K562 (cell line): ENCODE measurements at regions not wholly inside any gene's neighbourhood (a gene's known extent, or its start where the extent isn't known, plus 50 kb on each side); places are given as distances from the start of the nearest gene placed in this dataset.

Experiments used
- ATAC-seq: fragments of 200-7000 bp; cut with Tn5 transposase; 3 replicates; pipeline ENCODE4 v1.9.1; 2020; ENCODE audit warnings: moderate library complexity
- BruUV-seq: library from RNA; stranded (reverse); fragments of 400-500 nt; replicated peaks from 2 replicates; lab custom pipeline; 2021; lab: Mats Ljungman, UMichigan
- CTCF ChIA-PET: fragments of 300-600 bp; formaldehyde crosslinking; extraction: SDS; loops from one replicate; lab custom pipeline; 2021; ENCODE audit warnings: low intra/inter-chr PET ratio; lab: Yijun Ruan, JAX
- POLR2A ChIA-PET: fragments of 300-600, 350-650 bp; sonication (Branson Sonifier 250); formaldehyde crosslinking; extraction: SDS; loops from one replicate; lab custom pipeline; 2021; ENCODE audit warnings: antibody characterized with exemption, inconsistent platforms; lab: Yijun Ruan, JAX
- DNase-seq, 4 experiments: peaks; one replicate each; pipeline versions ENCODE4 v3.0.0 to v3.0.0-alpha.2; 2011 to 2018; ENCODE audit warnings: low spot score in 3 of 4, mixed read lengths in 3 of 4; ENCODE audit errors: extremely low read depth in 1 of 4
- FAIRE-seq: peaks from 2 replicates; lab custom pipeline; 2011; peaks lifted over from hg19 to GRCh38; lab: Jason Lieb, UNC
- H2AFZ ChIP-seq: 2 replicates; pipeline ENCODE4 v1.6.0; 2011; ENCODE audit warnings: low read depth, low read length, control low read depth, inconsistent platforms
- H3K27ac ChIP-seq: fragments of 200-600 bp; 3 replicates; pipeline ENCODE4 v1.8.0; 2011; ENCODE audit warnings: low read depth, mild to moderate bottlenecking, control low read depth, inconsistent platforms, low read length, moderate library complexity, mixed read lengths; ENCODE audit errors: extremely low read depth
- H3K27me3 ChIP-seq, 2 experiments: fragments of 300-600 bp in 1 of 2; 2 replicates in 1 of 2; 3 replicates in 1 of 2; pipeline versions ENCODE4 v1.6.0 to v1.8.0; 2011; ENCODE audit warnings: inconsistent platforms in 2 of 2, low read length in 2 of 2, mild to moderate bottlenecking in 1 of 2, mixed read lengths in 1 of 2, moderate library complexity in 1 of 2; ENCODE audit not compliant: control insufficient read depth in 2 of 2, insufficient read depth in 2 of 2
- H3K36me3 ChIP-seq: fragments of 300-600 bp; 3 replicates; pipeline ENCODE4 v1.8.0; 2011; ENCODE audit warnings: mild to moderate bottlenecking, low read length, inconsistent platforms; ENCODE audit not compliant: control insufficient read depth, insufficient read depth
- H3K4me1 ChIP-seq, 2 experiments: fragments of 200-600 bp in 1 of 2; replicated peaks in 1 of 2; 2 replicates in 1 of 2; 3 replicates in 1 of 2; pipeline versions ENCODE4 v1.5.1 to v1.8.0; 2011; ENCODE audit warnings: inconsistent platforms in 2 of 2, low read length in 2 of 2, mild to moderate bottlenecking in 1 of 2, mixed read lengths in 1 of 2, moderate library complexity in 1 of 2; ENCODE audit not compliant: control insufficient read depth in 2 of 2, insufficient read depth in 2 of 2
- H3K4me2 ChIP-seq: 2 replicates; pipeline ENCODE4 v1.6.1; 2011; ENCODE audit warnings: low read length, control low read depth, inconsistent platforms, mixed read lengths; ENCODE audit not compliant: insufficient read depth
- H3K4me3 ChIP-seq: fragments of 200-600 bp; sonication (generic), shearing (Covaris generic); 2 replicates; pipeline ENCODE4 v1.5.1; 2016; ENCODE audit warnings: control low read depth, inconsistent platforms
- H3K79me2 ChIP-seq: fragments of 200-600 bp; 3 replicates; pipeline ENCODE4 v1.8.0; 2011; ENCODE audit warnings: low read length, inconsistent platforms; ENCODE audit not compliant: control insufficient read depth, insufficient read depth
- H3K9ac ChIP-seq, 2 experiments: 2 replicates each; pipeline versions ENCODE4 v1.6.0 to v1.6.1; 2011; ENCODE audit warnings: low read depth in 2 of 2, low read length in 2 of 2, control low read depth in 1 of 2, inconsistent platforms in 1 of 2, mild to moderate bottlenecking in 1 of 2, mixed read lengths in 1 of 2; ENCODE audit not compliant: insufficient read depth in 1 of 2
- H3K9me1 ChIP-seq: one replicate; pipeline ENCODE4 v1.6.0; 2011; ENCODE audit warnings: inconsistent platforms, mild to moderate bottlenecking, low read length, moderate library complexity; ENCODE audit not compliant: control insufficient read depth, insufficient read depth
- H3K9me3 ChIP-seq: replicated peaks from 2 replicates; pipeline ENCODE4 v1.5.1; 2011; ENCODE audit warnings: low read depth, low read length, inconsistent platforms; ENCODE audit not compliant: control insufficient read depth, insufficient read depth
- H4K20me1 ChIP-seq: replicated peaks from 2 replicates; pipeline ENCODE4 v1.6.1; 2011; ENCODE audit warnings: low read length, inconsistent platforms, mixed read lengths; ENCODE audit not compliant: control insufficient read depth, insufficient read depth
- HNRNPL ChIP-seq: fragments of 200-400 bp; formaldehyde crosslinking; IDR thresholded peaks from 2 replicates; pipeline ENCODE4 v1.6.1; 2017; ENCODE audit warnings: low read depth, mild to moderate bottlenecking, low read length
- KLF6 ChIP-seq: fragments of 250-450 bp; sonication (Bioruptor Pico); IDR thresholded peaks from 2 replicates; pipeline ENCODE4 v1.4.0; 2020; ENCODE audit warnings: mild to moderate bottlenecking, moderate library complexity, borderline replicate concordance
- MAFF ChIP-seq: IDR thresholded peaks from 2 replicates; pipeline ENCODE4 v1.6.1; 2012; ENCODE audit warnings: low read length, improper control_type of control experiment
- NELFE ChIP-seq: IDR thresholded peaks from 2 replicates; pipeline ENCODE4 v1.6.1; 2011; ENCODE audit warnings: mild to moderate bottlenecking; ENCODE audit not compliant: insufficient read depth, insufficient read length
- POLR2AphosphoS2 ChIP-seq: IDR thresholded peaks from 2 replicates; pipeline ENCODE4 v1.6.1; 2012; ENCODE audit warnings: low read length, improper control_type of control experiment
- RCOR1 ChIP-seq, 2 experiments: IDR thresholded peaks; 2 replicates each; pipeline ENCODE4 v1.6.1; 2012; ENCODE audit warnings: low read depth in 2 of 2, low read length in 2 of 2, borderline replicate concordance in 1 of 2, improper control_type of control experiment in 1 of 2
- RFX1 ChIP-seq: fragments of 450-650 bp; IDR thresholded peaks from 2 replicates; pipeline ENCODE4 v1.6.1; 2016; ENCODE audit warnings: mild to moderate bottlenecking, moderate library complexity
- SAFB2 ChIP-seq: fragments of 200-400 bp; formaldehyde crosslinking; IDR thresholded peaks from 2 replicates; pipeline ENCODE4 v1.6.1; 2018; ENCODE audit warnings: borderline replicate concordance, low read length, low read depth, moderate library complexity; ENCODE audit not compliant: severe bottlenecking
- ZBTB17 ChIP-seq: fragments of 450-650 bp; formaldehyde crosslinking; IDR thresholded peaks from 2 replicates; pipeline ENCODE4 v1.4.0; 2020; ENCODE audit warnings: mild to moderate bottlenecking
- ZFPM2 ChIP-seq: fragments of 250-450 bp; sonication (Bioruptor Pico); IDR thresholded peaks from 2 replicates; pipeline ENCODE4 v1.5.1; 2022; ENCODE audit warnings: mild to moderate bottlenecking
- ZNF583 ChIP-seq: fragments of 250-450 bp; sonication (Bioruptor Pico); IDR thresholded peaks from 2 replicates; pipeline ENCODE4 v1.4.0; 2020
- ZZZ3 ChIP-seq: fragments of 450-650 bp; IDR thresholded peaks from 2 replicates; pipeline ENCODE4 v1.6.1; 2016; ENCODE audit warnings: antibody characterized with exemption, mild to moderate bottlenecking, moderate library complexity
- WGBS: fragments of 100-300 bp; shearing (Covaris generic); methylation state at CpG from one replicate; pipeline ENCODE4 v1.1.6; 2016; ENCODE audit warnings: low coverage, mixed read lengths; ENCODE audit not compliant: insufficient coverage; ENCODE audit errors: missing lambda C conversion rate; 5-methylcytosine and 5-hydroxymethylcytosine counted together
- in situ Hi-C: fragments of 300-500 bp; cut with MboI; formaldehyde crosslinking; loops from 4 replicates; pipeline ENCODE4 v1.15.0; 2018; ENCODE audit warnings: inconsistent platforms, mixed read lengths
- intact Hi-C: fragments of 100-400 bp; cut with micrococcal nuclease; formaldehyde crosslinking; loops from 2 replicates; pipeline ENCODE4 v1.14.2; 2022
- TF ChIP-seq, protein P1 (sequence below): fragments of 250-450 bp; sonication (Bioruptor Pico); IDR thresholded peaks from 2 replicates; pipeline ENCODE4 v1.4.0; 2020
- TF ChIP-seq, protein P2 (sequence below): sonication (generic); formaldehyde crosslinking; IDR thresholded peaks from 2 replicates; pipeline ENCODE4 v1.8.0; 2022; ENCODE audit warnings: mild to moderate bottlenecking, missing genetic modification reagents
- TF ChIP-seq, protein P3 (sequence below): fragments of 250-450 bp; sonication (Bioruptor Pico); IDR thresholded peaks from 2 replicates; pipeline ENCODE4 v1.8.0; 2022; ENCODE audit warnings: moderate library complexity, mild to moderate bottlenecking, inconsistent platforms

DNA sequence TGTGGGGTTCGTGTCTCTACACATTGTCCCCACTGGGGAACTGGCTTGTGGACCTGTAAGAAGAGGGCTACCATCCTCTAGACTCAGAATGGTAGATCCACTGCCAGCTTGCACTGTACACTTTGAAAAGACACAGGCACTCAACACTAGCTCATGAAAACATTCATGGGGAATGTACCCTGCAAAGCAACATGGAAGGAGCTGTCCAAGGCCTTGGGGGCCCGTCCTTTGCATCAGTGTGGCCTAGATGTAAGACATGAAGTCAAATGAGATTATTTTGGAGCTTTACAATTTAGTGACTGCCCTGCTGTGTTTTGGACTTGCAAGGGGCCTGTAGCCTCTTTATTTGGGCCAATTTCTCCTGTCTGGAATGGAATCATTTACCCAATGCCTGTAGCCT, 399.0 kb upstream of the PCDH15 start:
- FAIRE-seq (no peak), ATAC-seq (no peak), DNase-seq (no peak)
- ChIA-PET CTCF (no interaction called here), POLR2A (no interaction called here)
- Histone ChIP-seq H4K20me1 (no peaks in the 10 kb centered on the region), H3K9me3 (no peaks in the 10 kb centered on the region; the same call in 1 of the 2 replicates), H3K4me2 (no peak overlapping the region), H3K27ac (no peak overlapping the region), H3K4me3 (no peak overlapping the region), H3K36me3 (no peaks in the 10 kb centered on the region), H3K27me3 (no peaks in the 10 kb centered on the region), H3K79me2 (no peaks in the 10 kb centered on the region), H3K4me1 (no peaks in the 10 kb centered on the region), H2AFZ (no peak overlapping the region), H3K9ac (no peak overlapping the region), H3K9me1 (no peaks in the 10 kb centered on the region)
- TF ChIP-seq ZBTB17 (CRISPR knock-in tag) (no peak), RCOR1 (IDR thresholded peaks at IDR 0.05; ENCODE audit: borderline replicate concordance in 1 of 2, low read depth in 2 of 2, low read length in 2 of 2) (no peak), POLR2AphosphoS2 (no peak), ZNF583 (CRISPR knock-in tag) (no peak), ZZZ3 (no peak), HNRNPL (no peak), ZFPM2 (CRISPR knock-in tag) (no peak), KLF6 (no peak), MAFF (no peak), NELFE (no peak), RFX1 (no peak), SAFB2 (no peak)
- TF ChIP-seq, protein P1, sequence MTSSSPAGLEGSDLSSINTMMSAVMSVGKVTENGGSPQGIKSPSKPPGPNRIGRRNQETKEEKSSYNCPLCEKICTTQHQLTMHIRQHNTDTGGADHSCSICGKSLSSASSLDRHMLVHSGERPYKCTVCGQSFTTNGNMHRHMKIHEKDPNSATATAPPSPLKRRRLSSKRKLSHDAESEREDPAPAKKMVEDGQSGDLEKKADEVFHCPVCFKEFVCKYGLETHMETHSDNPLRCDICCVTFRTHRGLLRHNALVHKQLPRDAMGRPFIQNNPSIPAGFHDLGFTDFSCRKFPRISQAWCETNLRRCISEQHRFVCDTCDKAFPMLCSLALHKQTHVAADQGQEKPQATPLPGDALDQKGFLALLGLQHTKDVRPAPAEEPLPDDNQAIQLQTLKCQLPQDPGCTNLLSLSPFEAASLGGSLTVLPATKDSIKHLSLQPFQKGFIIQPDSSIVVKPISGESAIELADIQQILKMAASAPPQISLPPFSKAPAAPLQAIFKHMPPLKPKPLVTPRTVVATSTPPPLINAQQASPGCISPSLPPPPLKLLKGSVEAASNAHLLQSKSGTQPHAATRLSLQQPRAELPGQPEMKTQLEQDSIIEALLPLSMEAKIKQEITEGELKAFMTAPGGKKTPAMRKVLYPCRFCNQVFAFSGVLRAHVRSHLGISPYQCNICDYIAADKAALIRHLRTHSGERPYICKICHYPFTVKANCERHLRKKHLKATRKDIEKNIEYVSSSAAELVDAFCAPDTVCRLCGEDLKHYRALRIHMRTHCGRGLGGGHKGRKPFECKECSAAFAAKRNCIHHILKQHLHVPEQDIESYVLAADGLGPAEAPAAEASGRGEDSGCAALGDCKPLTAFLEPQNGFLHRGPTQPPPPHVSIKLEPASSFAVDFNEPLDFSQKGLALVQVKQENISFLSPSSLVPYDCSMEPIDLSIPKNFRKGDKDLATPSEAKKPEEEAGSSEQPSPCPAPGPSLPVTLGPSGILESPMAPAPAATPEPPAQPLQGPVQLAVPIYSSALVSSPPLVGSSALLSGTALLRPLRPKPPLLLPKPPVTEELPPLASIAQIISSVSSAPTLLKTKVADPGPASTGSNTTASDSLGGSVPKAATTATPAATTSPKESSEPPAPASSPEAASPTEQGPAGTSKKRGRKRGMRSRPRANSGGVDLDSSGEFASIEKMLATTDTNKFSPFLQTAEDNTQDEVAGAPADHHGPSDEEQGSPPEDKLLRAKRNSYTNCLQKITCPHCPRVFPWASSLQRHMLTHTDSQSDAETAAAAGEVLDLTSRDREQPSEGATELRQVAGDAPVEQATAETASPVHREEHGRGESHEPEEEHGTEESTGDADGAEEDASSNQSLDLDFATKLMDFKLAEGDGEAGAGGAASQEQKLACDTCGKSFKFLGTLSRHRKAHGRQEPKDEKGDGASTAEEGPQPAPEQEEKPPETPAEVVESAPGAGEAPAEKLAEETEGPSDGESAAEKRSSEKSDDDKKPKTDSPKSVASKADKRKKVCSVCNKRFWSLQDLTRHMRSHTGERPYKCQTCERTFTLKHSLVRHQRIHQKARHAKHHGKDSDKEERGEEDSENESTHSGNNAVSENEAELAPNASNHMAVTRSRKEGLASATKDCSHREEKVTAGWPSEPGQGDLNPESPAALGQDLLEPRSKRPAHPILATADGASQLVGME (CRISPR knock-in tag): no peak
- TF ChIP-seq, protein P2, sequence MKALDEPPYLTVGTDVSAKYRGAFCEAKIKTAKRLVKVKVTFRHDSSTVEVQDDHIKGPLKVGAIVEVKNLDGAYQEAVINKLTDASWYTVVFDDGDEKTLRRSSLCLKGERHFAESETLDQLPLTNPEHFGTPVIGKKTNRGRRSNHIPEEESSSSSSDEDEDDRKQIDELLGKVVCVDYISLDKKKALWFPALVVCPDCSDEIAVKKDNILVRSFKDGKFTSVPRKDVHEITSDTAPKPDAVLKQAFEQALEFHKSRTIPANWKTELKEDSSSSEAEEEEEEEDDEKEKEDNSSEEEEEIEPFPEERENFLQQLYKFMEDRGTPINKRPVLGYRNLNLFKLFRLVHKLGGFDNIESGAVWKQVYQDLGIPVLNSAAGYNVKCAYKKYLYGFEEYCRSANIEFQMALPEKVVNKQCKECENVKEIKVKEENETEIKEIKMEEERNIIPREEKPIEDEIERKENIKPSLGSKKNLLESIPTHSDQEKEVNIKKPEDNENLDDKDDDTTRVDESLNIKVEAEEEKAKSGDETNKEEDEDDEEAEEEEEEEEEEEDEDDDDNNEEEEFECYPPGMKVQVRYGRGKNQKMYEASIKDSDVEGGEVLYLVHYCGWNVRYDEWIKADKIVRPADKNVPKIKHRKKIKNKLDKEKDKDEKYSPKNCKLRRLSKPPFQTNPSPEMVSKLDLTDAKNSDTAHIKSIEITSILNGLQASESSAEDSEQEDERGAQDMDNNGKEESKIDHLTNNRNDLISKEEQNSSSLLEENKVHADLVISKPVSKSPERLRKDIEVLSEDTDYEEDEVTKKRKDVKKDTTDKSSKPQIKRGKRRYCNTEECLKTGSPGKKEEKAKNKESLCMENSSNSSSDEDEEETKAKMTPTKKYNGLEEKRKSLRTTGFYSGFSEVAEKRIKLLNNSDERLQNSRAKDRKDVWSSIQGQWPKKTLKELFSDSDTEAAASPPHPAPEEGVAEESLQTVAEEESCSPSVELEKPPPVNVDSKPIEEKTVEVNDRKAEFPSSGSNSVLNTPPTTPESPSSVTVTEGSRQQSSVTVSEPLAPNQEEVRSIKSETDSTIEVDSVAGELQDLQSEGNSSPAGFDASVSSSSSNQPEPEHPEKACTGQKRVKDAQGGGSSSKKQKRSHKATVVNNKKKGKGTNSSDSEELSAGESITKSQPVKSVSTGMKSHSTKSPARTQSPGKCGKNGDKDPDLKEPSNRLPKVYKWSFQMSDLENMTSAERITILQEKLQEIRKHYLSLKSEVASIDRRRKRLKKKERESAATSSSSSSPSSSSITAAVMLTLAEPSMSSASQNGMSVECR (CRISPR knock-in tag): no peak
- TF ChIP-seq, protein P3, sequence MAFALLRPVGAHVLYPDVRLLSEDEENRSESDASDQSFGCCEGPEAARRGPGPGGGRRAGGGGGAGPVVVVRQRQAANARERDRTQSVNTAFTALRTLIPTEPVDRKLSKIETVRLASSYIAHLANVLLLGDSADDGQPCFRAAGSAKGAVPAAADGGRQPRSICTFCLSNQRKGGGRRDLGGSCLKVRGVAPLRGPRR: no peak
- BruUV-seq: no TSS peak
- in situ Hi-C loops: no loop called here
- intact Hi-C loops: no loop called here
- WGBS: 0% methylated on average over 2 of the region's 2 CpGs
